BJ (cell line): ENCODE measurements at regions not wholly inside any gene's neighbourhood (a gene's known extent, or its start where the extent isn't known, plus 50 kb on each side); places are given as distances from the start of the nearest gene placed in this dataset.

Experiments
- CTCF ChIA-PET: fragments of 350-600 bp; formaldehyde crosslinking; extraction: SDS; loops from one replicate; lab custom pipeline; 2021; ENCODE audit warnings: antibody characterized with exemption, inconsistent platforms; lab: Yijun Ruan, JAX
- POLR2A ChIA-PET: fragments of 300-600 bp; sonication (Branson Sonifier 250); formaldehyde crosslinking; extraction: SDS; loops from one replicate; lab custom pipeline; 2021; ENCODE audit warnings: antibody characterized with exemption; lab: Charles Lee
- DNase-seq: peaks from one replicate; pipeline ENCODE4 v3.0.0-alpha.2; 2011; ENCODE audit warnings: low read depth
- H3K27me3 ChIP-seq: 2 replicates; pipeline ENCODE4 v1.6.0; 2011; ENCODE audit warnings: low read length; ENCODE audit not compliant: control insufficient read depth, insufficient read depth
- H3K36me3 ChIP-seq: 2 replicates; pipeline ENCODE4 v1.5.1; 2011; ENCODE audit warnings: low read length; ENCODE audit not compliant: control insufficient read depth, insufficient read depth
- H3K4me3 ChIP-seq: 2 replicates; pipeline ENCODE4 v1.5.1; 2011; ENCODE audit warnings: low read depth, mild to moderate bottlenecking, control low read depth, low read length
- CTCF ChIP-seq: IDR thresholded peaks from 2 replicates; pipeline ENCODE4 v1.5.1; 2011; ENCODE audit warnings: low read depth, mild to moderate bottlenecking, control low read depth, inconsistent platforms, low read length, moderate library complexity; ENCODE audit not compliant: insufficient read depth

GRCh38 chr6:148271711-148272439 lies 70.8 kb upstream of the SASH1 start:
- peak overlapping the region; percentile 42 for H3K4me3 ChIP-seq
- no peaks in the 10 kb centered on the region for H3K36me3 ChIP-seq
- no peak for TF ChIP-seq CTCF
- H3K27me3 ChIP-seq = no peaks in the 10 kb centered on the region
- DNase-seq = peak; percentile 90
- ChIA-PET CTCF (interaction anchor here (0.6 to 1.2 kb wide), 2 partner anchors 13 to 92 kb away, joined by 3 to 4 read pairs; no protein-coding TSS in a partner anchor), POLR2A (interaction anchor here (0.6 to 0.8 kb wide), 2 partner anchors 14 to 240 kb away, joined by 4 to 6 read pairs; no protein-coding TSS in a partner anchor)

GRCh38 chr6:148272597-148272996 lies 70.0 kb upstream of the SASH1 start:
- ChIA-PET POLR2A (no interaction called here), CTCF (interaction anchor here (0.6 kb wide), 1 partner anchor 56 kb away, joined by 3 read pairs; no protein-coding TSS in a partner anchor)
- Histone ChIP-seq H3K36me3 (no peaks in the 10 kb centered on the region), H3K27me3 (no peaks in the 10 kb centered on the region), H3K4me3 (peak overlapping the region; percentile 42)
- TF ChIP-seq CTCF = no peak
- DNase-seq = no peak

- no peak for DNase-seq
- POLR2A ChIA-PET = no interaction called here
- CTCF ChIA-PET = interaction anchor here (0.7 kb wide), 1 partner anchor 20 kb away, joined by 7 read pairs; no protein-coding TSS in a partner anchor
- no peaks in the 10 kb centered on the region; the same call in 1 of the 2 replicates for H3K36me3 ChIP-seq
- TF ChIP-seq CTCF = no peak
- no peak overlapping the region for H3K4me3 ChIP-seq
- no peaks in the 10 kb centered on the region for H3K27me3 ChIP-seq
These were observed 68.5 kb upstream of the SASH1 start for GRCh38 chr6:148273962-148274752.

GRCh38 chr6:148274809-148275208 lies 67.8 kb upstream of the SASH1 start:
- DNase-seq = no peak
- TF ChIP-seq CTCF = no peak
- H3K4me3 ChIP-seq = no peak overlapping the region
- ChIA-PET POLR2A (no interaction called here), CTCF (no interaction called here)
- H3K27me3 ChIP-seq = no peaks in the 10 kb centered on the region
- no peaks in the 10 kb centered on the region; the same call in 1 of the 2 replicates for H3K36me3 ChIP-seq

GRCh38 chr6:148285205-148285604 lies 57.4 kb upstream of the SASH1 start:
- Histone ChIP-seq H3K27me3 (no peaks in the 10 kb centered on the region), H3K36me3 (no peaks in the 10 kb centered on the region), H3K4me3 (no peak overlapping the region)
- ChIA-PET CTCF (interaction anchor here (0.6 to 2.6 kb wide), 3 partner anchors 9 to 164 kb away, joined by 3 to 6 read pairs (median 4); no protein-coding TSS in a partner anchor), POLR2A (no interaction called here)
- no peak for TF ChIP-seq CTCF
- no peak for DNase-seq
